GM21360 (cell line): ENCODE measurements at regions not wholly inside any gene's neighbourhood (a gene's known extent, or its start where the extent isn't known, plus 50 kb on each side); places are given as distances from the start of the nearest gene placed in this dataset.

ENCODE experiments used
- ATAC-seq: cut with Tn5 transposase; IDR thresholded peaks from one replicate; pipeline ENCODE4 v1.9.1; 2021; ENCODE audit warnings: mild to moderate bottlenecking, moderate library complexity; ENCODE audit not compliant: unreplicated experiment

GRCh38 chr14:61940666-61941420 is 178.6 kb downstream of the SNAPC1 start:
- ATAC-seq = no peak

GRCh38 chr14:61941421-61942150 is 179.4 kb downstream of the SNAPC1 start:
- ATAC-seq = no peak

- ATAC-seq = no peak
These were observed 186.2 kb downstream of the SNAPC1 start for GRCh38 chr14:61948376-61948775.

GRCh38 chr14:61950340-61950739 is 188.1 kb downstream of the SNAPC1 start:
- ATAC-seq = no peak

GRCh38 chr14:61953602-61954001 is 191.4 kb downstream of the SNAPC1 start:
- no peak for ATAC-seq

- ATAC-seq = no peak
These were observed 192.1 kb downstream of the SNAPC1 start for GRCh38 chr14:61954306-61954705.

- ATAC-seq = no peak
These were observed 194.3 kb downstream of the SNAPC1 start for GRCh38 chr14:61956517-61956916.

- ATAC-seq = no peak
These were observed 197.1 kb downstream of the SNAPC1 start for GRCh38 chr14:61959348-61959747.

- ATAC-seq = no peak
These were observed 199.1 kb downstream of the SNAPC1 start for GRCh38 chr14:61961369-61961768.

GRCh38 chr14:61963926-61964325 is 201.7 kb downstream of the SNAPC1 start:
- no peak for ATAC-seq

GRCh38 chr14:61965030-61965745 is 203.0 kb downstream of the SNAPC1 start:
- no peak for ATAC-seq

- ATAC-seq = no peak
These were observed 206.0 kb downstream of the SNAPC1 start for GRCh38 chr14:61968207-61968606.

- ATAC-seq = no peak
These were observed 210.5 kb downstream of the SNAPC1 start for GRCh38 chr14:61972711-61973110.

GRCh38 chr14:61973981-61974380 is 211.8 kb downstream of the SNAPC1 start:
- ATAC-seq = no peak

GRCh38 chr14:61977217-61977616 is 215.0 kb downstream of the SNAPC1 start:
- no peak for ATAC-seq

GRCh38 chr14:61988240-61988639 is 226.0 kb downstream of the SNAPC1 start:
- ATAC-seq = no peak

- no peak for ATAC-seq
These were observed 229.9 kb downstream of the SNAPC1 start for GRCh38 chr14:61992139-61992538.

- no peak for ATAC-seq
These were observed 230.7 kb downstream of the SNAPC1 start for GRCh38 chr14:61992926-61993325.

- no peak for ATAC-seq
These were observed 232.4 kb downstream of the SNAPC1 start for GRCh38 chr14:61994589-61994988.

GRCh38 chr14:61996753-61997152 is 234.5 kb downstream of the SNAPC1 start:
- ATAC-seq = no peak

GRCh38 chr14:61997161-61997560 is 234.9 kb downstream of the SNAPC1 start:
- ATAC-seq = no peak

- no peak for ATAC-seq
These were observed 239.7 kb downstream of the SNAPC1 start for GRCh38 chr14:62001963-62002362.
